Neural progenitor cell (in vitro differentiated cells): ENCODE measurements at regions not wholly inside any gene's neighbourhood (a gene's known extent, or its start where the extent isn't known, plus 50 kb on each side); places are given as distances from the start of the nearest gene placed in this dataset.

ENCODE experiments used
- DNase-seq: peaks from one replicate; pipeline ENCODE4 v3.0.0-alpha.2; 2016; ENCODE audit warnings: low spot score
- H2AFZ ChIP-seq: fragments of 200-600 bp; sonication (generic); replicated peaks from 2 replicates; pipeline ENCODE4 v1.6.1; 2016; ENCODE audit warnings: antibody characterized with exemption
- H3F3A ChIP-seq: fragments of 200-600 bp; sonication (generic); 2 replicates; pipeline ENCODE4 v1.6.1; 2016; ENCODE audit warnings: antibody characterized with exemption, low read depth
- H3K27ac ChIP-seq: fragments of 200-600 bp; sonication (generic); 2 replicates; pipeline ENCODE4 v1.5.1; 2016; ENCODE audit warnings: mild to moderate bottlenecking
- H3K27me3 ChIP-seq: fragments of 200-600 bp; sonication (generic); 2 replicates; pipeline ENCODE4 v1.6.1; 2016; ENCODE audit warnings: mild to moderate bottlenecking, moderate library complexity
- H3K36me3 ChIP-seq: fragments of 200-600 bp; sonication (generic); 2 replicates; pipeline ENCODE4 v1.5.1; 2016
- H3K4me1 ChIP-seq: fragments of 200-600 bp; sonication (generic); 2 replicates; pipeline ENCODE4 v1.6.1; 2016; ENCODE audit warnings: mixed run types
- H3K4me2 ChIP-seq: fragments of 200-600 bp; sonication (generic); 2 replicates; pipeline ENCODE4 v1.6.1; 2016
- H3K4me3 ChIP-seq: fragments of 200-600 bp; sonication (generic); 2 replicates; pipeline ENCODE4 v1.5.1; 2016
- H3K79me2 ChIP-seq: fragments of 200-600 bp; sonication (generic); 2 replicates; pipeline ENCODE4 v1.6.1; 2016; ENCODE audit warnings: low read depth
- H3K9ac ChIP-seq: fragments of 200-600 bp; sonication (generic); 2 replicates; pipeline ENCODE4 v1.6.1; 2016
- H3K9me3 ChIP-seq: fragments of 200-600 bp; sonication (generic); 2 replicates; pipeline ENCODE4 v1.5.1; 2016; ENCODE audit warnings: low read depth
- H4K20me1 ChIP-seq: fragments of 200-600 bp; sonication (generic); 2 replicates; pipeline ENCODE4 v1.6.1; 2016; ENCODE audit warnings: low read depth
- H3K27ac Mint-ChIP-seq: 3 replicates; pipeline ENCODE4 v1.8.0; 2021; ENCODE audit warnings: mixed read lengths
- H3K27me3 Mint-ChIP-seq: 2 replicates; pipeline ENCODE4 v1.8.0; 2022; ENCODE audit warnings: low read depth, mild to moderate bottlenecking, inconsistent platforms, moderate library complexity, mixed read lengths; ENCODE audit not compliant: insufficient read depth
- H3K36me3 Mint-ChIP-seq: 3 replicates; pipeline ENCODE4 v1.8.0; 2021; ENCODE audit warnings: mixed read lengths
- H3K4me1 Mint-ChIP-seq: 3 replicates; pipeline ENCODE4 v1.8.0; 2021; ENCODE audit warnings: mixed read lengths
- H3K4me3 Mint-ChIP-seq: 3 replicates; pipeline ENCODE4 v1.8.0; 2021; ENCODE audit warnings: mild to moderate bottlenecking, moderate library complexity, mixed read lengths
- H3K9me3 Mint-ChIP-seq: 3 replicates; pipeline ENCODE4 v1.8.0; 2020; ENCODE audit warnings: mixed read lengths
- CTCF ChIP-seq: fragments of 200-600 bp; sonication (generic); IDR thresholded peaks from 2 replicates; pipeline ENCODE4 v1.5.1; 2017; ENCODE audit warnings: antibody characterized with exemption, mild to moderate bottlenecking
- EZH2 ChIP-seq: fragments of 200-600 bp; sonication (generic); IDR thresholded peaks from 2 replicates; pipeline ENCODE4 v1.6.1; 2017; ENCODE audit warnings: antibody characterized with exemption, mild to moderate bottlenecking, moderate library complexity
- EZH2phosphoT487 ChIP-seq: fragments of 200-600 bp; sonication (generic); IDR thresholded peaks from 2 replicates; pipeline ENCODE4 v1.6.1; 2017; ENCODE audit warnings: antibody characterized with exemption

- Mint-ChIP-seq H3K4me1 (peaks cover 10% of the 10 kb centered on the region), H3K27me3 (peaks cover 8% of the 10 kb centered on the region), H3K27ac (no peak overlapping the region), H3K9me3 (no peaks in the 10 kb centered on the region), H3K4me3 (no peak overlapping the region), H3K36me3 (no peaks in the 10 kb centered on the region)
- Histone ChIP-seq H3K9ac (no peak overlapping the region), H4K20me1 (no peaks in the 10 kb centered on the region), H3F3A (no peaks in the 10 kb centered on the region), H3K4me2 (no peak overlapping the region), H3K9me3 (no peaks in the 10 kb centered on the region), H3K36me3 (no peaks in the 10 kb centered on the region), H3K4me3 (no peak overlapping the region), H3K27ac (no peak overlapping the region), H3K27me3 (no peaks in the 10 kb centered on the region), H3K79me2 (no peaks in the 10 kb centered on the region), H3K4me1 (no peaks in the 10 kb centered on the region), H2AFZ (no peak overlapping the region)
- no peak for TF ChIP-seq CTCF
- no peak for TF ChIP-seq EZH2
- no peak for TF ChIP-seq EZH2phosphoT487
- DNase-seq: no peak
Observed at GRCh38 chr15:94086341-94086740, 145.0 kb upstream of the MCTP2 start.

GRCh38 chr15:94083467-94084052 is 147.8 kb upstream of the MCTP2 start:
- Histone ChIP-seq H4K20me1 (no peaks in the 10 kb centered on the region), H3K9ac (no peak overlapping the region), H3K4me2 (no peak overlapping the region), H3K9me3 (no peaks in the 10 kb centered on the region), H3K4me1 (no peaks in the 10 kb centered on the region), H3K27ac (no peak overlapping the region), H3K4me3 (no peak overlapping the region), H3K79me2 (no peaks in the 10 kb centered on the region), H3K27me3 (no peaks in the 10 kb centered on the region), H2AFZ (no peak overlapping the region), H3K36me3 (no peaks in the 10 kb centered on the region), H3F3A (no peaks in the 10 kb centered on the region)
- Mint-ChIP-seq H3K4me3 (no peak overlapping the region), H3K4me1 (peaks cover 24% of the 10 kb centered on the region), H3K9me3 (no peaks in the 10 kb centered on the region), H3K27me3 (peaks cover 8% of the 10 kb centered on the region), H3K36me3 (no peaks in the 10 kb centered on the region), H3K27ac (no peak overlapping the region)
- DNase-seq: no peak
- no peak for TF ChIP-seq CTCF
- TF ChIP-seq EZH2: no peak

GRCh38 chr15:94081829-94082228 is 149.5 kb upstream of the MCTP2 start:
- H3K9me3 Mint-ChIP-seq: no peaks in the 10 kb centered on the region
- no peak for DNase-seq
- H3K27ac Mint-ChIP-seq: no peak overlapping the region
- peaks cover 5% of the 10 kb centered on the region for H3K27me3 Mint-ChIP-seq
- no peaks in the 10 kb centered on the region for H4K20me1 ChIP-seq
- TF ChIP-seq CTCF (no peak), EZH2phosphoT487 (no peak), EZH2 (no peak)
- H3K36me3 ChIP-seq: no peaks in the 10 kb centered on the region
- no peaks in the 10 kb centered on the region for H3K36me3 Mint-ChIP-seq
- no peaks in the 10 kb centered on the region for H3K27me3 ChIP-seq
- no peak overlapping the region for H3K27ac ChIP-seq
- no peak overlapping the region for H3K9ac ChIP-seq
- no peaks in the 10 kb centered on the region for H3K9me3 ChIP-seq
- H3K4me1 ChIP-seq: no peaks in the 10 kb centered on the region
- H3K4me1 Mint-ChIP-seq: peaks cover 26% of the 10 kb centered on the region
- no peaks in the 10 kb centered on the region for H3K79me2 ChIP-seq
- H3K4me3 ChIP-seq: no peak overlapping the region
- H2AFZ ChIP-seq: no peak overlapping the region
- H3K4me3 Mint-ChIP-seq: no peak overlapping the region
- H3F3A ChIP-seq: no peaks in the 10 kb centered on the region
- H3K4me2 ChIP-seq: no peak overlapping the region
